Heart right ventricle (tissue), 16 donors: ENCODE measurements at regions not wholly inside any gene's neighbourhood (a gene's known extent, or its start where the extent isn't known, plus 50 kb on each side); places are given as distances from the start of the nearest gene placed in this dataset.

Source experiments
- ATAC-seq, 8 donors: fragments of 200-7000 bp; cut with Tn5 transposase; one replicate each; pipeline ENCODE4 v1.9.1; 2020; ENCODE audit warnings: mild to moderate bottlenecking in 8 of 8, moderate library complexity in 8 of 8, moderate number of reproducible peaks in 1 of 8
- DNase-seq, 2 donors: peaks; one replicate each; pipeline ENCODE4 v3.0.0-alpha.2; 2020
- H3K27ac ChIP-seq, 10 donors: fragments of 200-600 bp; sonication (generic) in 2 of 10; one replicate each; pipeline versions ENCODE4 v1.5.0 to v1.8.0; 2020 to 2022; ENCODE audit warnings: mild to moderate bottlenecking in 3 of 10
- H3K27me3 ChIP-seq, 7 donors: fragments of 200-600 bp; one replicate each; pipeline ENCODE4 v1.8.0; 2021 to 2022; ENCODE audit warnings: mild to moderate bottlenecking in 2 of 7
- H3K36me3 ChIP-seq, 9 donors: fragments of 200-600 bp; sonication (generic) in 1 of 9; one replicate each; pipeline versions ENCODE4 v1.5.0 to v1.8.0; 2020 to 2022; ENCODE audit warnings: mild to moderate bottlenecking in 2 of 9
- H3K4me1 ChIP-seq, 9 donors: fragments of 200-600 bp; sonication (generic) in 1 of 9; one replicate each; pipeline versions ENCODE4 v1.5.0 to v1.8.0; 2020 to 2022; ENCODE audit warnings: mild to moderate bottlenecking in 4 of 9
- H3K4me3 ChIP-seq, 10 donors: fragments of 200-600 bp; sonication (generic) in 2 of 10; one replicate each; pipeline versions ENCODE4 v1.5.0 to v1.8.0; 2020 to 2022; ENCODE audit warnings: mild to moderate bottlenecking in 7 of 10, moderate library complexity in 2 of 10
- H3K9me3 ChIP-seq, 11 donors: fragments of 200-600 bp in 10 of 11; sonication (generic) in 2 of 11; one replicate each; pipeline versions ENCODE4 v1.5.0 to v1.8.0; 2013 to 2022; ENCODE audit warnings: mild to moderate bottlenecking in 2 of 11, control low read depth in 1 of 11, moderate library complexity in 1 of 11
- WGBS, 2 donors: extraction: QIAGEN DNeasy Blood & Tissue Kit; methylation state at CpG; one replicate each; pipeline ENCODE4 v1.1.7; 2013; ENCODE audit warnings: inconsistent platforms in 1 of 2; 5-methylcytosine and 5-hydroxymethylcytosine counted together
- intact Hi-C, 10 donors: fragments of 100-400 bp; cut with DNase I; formaldehyde crosslinking; loops; one replicate each; pipeline versions ENCODE4 v1.11.1 to v1.14.2; 2022
- TF ChIP-seq, protein P1 (sequence below), 9 donors: fragments of 200-600 bp; sonication (generic) in 2 of 9; IDR thresholded peaks; one replicate each; pipeline versions ENCODE4 v1.5.0 to v1.8.0; 2021 to 2022; ENCODE audit warnings: antibody characterized with exemption in 9 of 9, mild to moderate bottlenecking in 5 of 9, moderate library complexity in 1 of 9
- donor health status: Arrhythmogenic right ventricular cardiomyopathy.
- donor health status: ischemic (EF 13 %, LVEDD 7.1; RV severe dilation, severe dysfunction).
- donor health status: healthy with polysubstance abuse.
- donor health status: DM: no; HTN: yes; CAD: no.
- donor health status: DM: no; HTN: no; CAD: no.
- donor health status: ischemic (EF 25% LVEDD 6.9; RV normal size, moderate dysfunction).
- donor health status: ischemic (EF 25% LVEDD 5.7; RV mildly dilated, moderate dysfunction).
- donor health status: healthy.
- donor health status: DM: yes; HTN: yes; CAD: no.
- donor health status: Ischemic cardiomyopathy.
- donor health status: ischemic (EF 35%, LVEDD 5.7; RV mildly dilated, moderate dysfunction).
- donor health status: nonischemic (EF 11% LVEDD 7.7; RV severe dilation, severe dysfunction).
- donor health status: DM: yes; HTN: yes; CAD: no.
- donor health status: PGD.
- donor health status: ischemic (EF 29% LVEDD 5.4; RV normal size, mild dysfunction).
- donor health status: nonischemic (EF 23%, LVEDD 6.1; RV moderate dilation, normal function).

DNA sequence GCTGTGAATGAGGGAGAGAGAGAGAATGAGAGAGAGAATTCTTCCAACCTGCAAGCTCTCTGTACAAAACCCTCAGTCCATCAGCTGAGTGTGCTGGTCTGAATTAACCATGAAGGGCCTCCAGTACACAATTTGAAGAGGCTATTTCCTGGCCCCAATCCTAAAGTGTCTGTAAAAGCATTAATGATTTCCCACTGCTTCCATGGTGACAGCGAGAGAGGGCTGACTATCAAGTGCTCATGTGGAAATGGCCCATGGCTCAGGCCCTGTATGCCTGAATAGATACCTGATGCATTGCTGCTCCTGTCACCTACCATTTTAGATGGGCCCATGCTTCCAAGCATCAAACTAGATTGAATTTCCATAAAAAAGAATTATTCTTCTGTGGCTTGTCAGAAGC is 592.4 kb downstream of the KIF4B start:
- intact Hi-C loops = no loop called here
- ATAC-seq (no peak), DNase-seq (no peak)
- WGBS, 2 donors = 71 to 74% methylated on average over 1 of the region's 1 CpG
- Histone ChIP-seq H3K27me3 (no peaks in the 10 kb centered on the region), H3K4me3 (no peak overlapping the region), H3K4me1 (no peaks in the 10 kb centered on the region), H3K9me3 (peaks cover 0 to 5% (median 0%) of the 10 kb centered on the region in 11 donors), H3K27ac (no peak overlapping the region), H3K36me3 (no peaks in the 10 kb centered on the region)
- TF ChIP-seq, protein P1, sequence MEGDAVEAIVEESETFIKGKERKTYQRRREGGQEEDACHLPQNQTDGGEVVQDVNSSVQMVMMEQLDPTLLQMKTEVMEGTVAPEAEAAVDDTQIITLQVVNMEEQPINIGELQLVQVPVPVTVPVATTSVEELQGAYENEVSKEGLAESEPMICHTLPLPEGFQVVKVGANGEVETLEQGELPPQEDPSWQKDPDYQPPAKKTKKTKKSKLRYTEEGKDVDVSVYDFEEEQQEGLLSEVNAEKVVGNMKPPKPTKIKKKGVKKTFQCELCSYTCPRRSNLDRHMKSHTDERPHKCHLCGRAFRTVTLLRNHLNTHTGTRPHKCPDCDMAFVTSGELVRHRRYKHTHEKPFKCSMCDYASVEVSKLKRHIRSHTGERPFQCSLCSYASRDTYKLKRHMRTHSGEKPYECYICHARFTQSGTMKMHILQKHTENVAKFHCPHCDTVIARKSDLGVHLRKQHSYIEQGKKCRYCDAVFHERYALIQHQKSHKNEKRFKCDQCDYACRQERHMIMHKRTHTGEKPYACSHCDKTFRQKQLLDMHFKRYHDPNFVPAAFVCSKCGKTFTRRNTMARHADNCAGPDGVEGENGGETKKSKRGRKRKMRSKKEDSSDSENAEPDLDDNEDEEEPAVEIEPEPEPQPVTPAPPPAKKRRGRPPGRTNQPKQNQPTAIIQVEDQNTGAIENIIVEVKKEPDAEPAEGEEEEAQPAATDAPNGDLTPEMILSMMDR (IDR thresholded peaks at IDR 0.05) = no peak

DNA sequence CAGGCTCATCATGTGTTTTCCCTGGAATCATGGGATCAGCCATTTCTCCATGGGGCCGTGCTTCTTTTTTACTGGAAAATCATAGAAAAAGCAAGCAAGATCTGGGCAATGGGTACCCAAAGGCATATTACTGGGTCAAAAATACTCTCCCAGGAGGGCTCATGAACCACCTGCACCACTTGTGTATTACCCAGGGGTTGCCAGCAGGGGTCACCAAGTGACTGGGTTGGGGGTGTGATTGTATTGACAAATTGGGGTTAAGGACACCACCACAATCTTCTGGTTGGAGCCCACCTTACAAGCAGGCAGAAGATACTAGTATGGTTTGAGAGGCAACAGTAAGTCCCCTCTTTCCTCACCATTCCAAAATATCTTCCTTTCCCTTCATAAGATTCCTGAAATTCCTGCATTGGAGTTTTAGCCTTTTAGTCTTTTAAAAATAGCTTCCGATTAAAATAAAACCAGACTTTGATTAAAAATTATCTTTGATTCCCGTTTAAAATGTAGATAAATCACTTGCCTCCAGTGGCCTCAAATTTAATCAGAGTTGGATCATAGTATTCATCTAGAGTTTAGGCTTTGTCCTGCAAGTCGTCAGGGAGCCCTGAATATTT is 603.3 kb downstream of the KIF4B start:
- Histone ChIP-seq H3K9me3 (no peaks in the 10 kb centered on the region), H3K27me3 (no peaks in the 10 kb centered on the region), H3K4me3 (no peak overlapping the region), H3K36me3 (no peaks in the 10 kb centered on the region), H3K4me1 (peaks cover 0 to 5% (median 0%) of the 10 kb centered on the region in 9 donors), H3K27ac (no peak overlapping the region)
- peak in 3 of 8 donors; percentile 45 to 55 (median 51) for ATAC-seq
- peak; percentile 13 to 18 for DNase-seq
- intact Hi-C loops = loop anchor here in 2 of 10 donors (10.0 kb wide), 2 partner anchors 1208 to 1518 kb away; no protein-coding TSS in a partner anchor
- TF ChIP-seq, protein P1 (IDR thresholded peaks at IDR 0.05) = peak; percentile 30 to 70 (median 56)
- 39% methylated on average over 4 of the region's 4 CpGs for WGBS, 2 donors

DNA sequence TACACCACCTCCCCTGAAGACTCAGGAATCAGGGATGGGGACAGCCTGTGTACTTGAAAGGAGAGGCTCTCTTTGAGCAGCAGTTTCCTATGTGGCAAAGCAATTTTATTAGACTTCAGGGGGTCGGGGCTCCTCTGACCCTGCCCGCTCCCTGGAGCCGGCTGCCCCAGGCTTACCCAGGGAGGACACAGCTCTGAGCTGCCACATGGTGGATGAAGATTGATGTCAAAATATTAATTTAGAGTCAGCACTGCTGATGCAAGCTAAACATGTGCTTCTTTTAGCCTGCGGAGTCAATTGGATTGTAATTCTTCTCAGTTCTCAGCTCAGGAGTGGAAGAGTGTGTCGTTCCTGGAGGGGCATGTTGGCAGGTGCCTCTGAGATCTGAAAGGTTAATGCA is 606.1 kb downstream of the KIF4B start:
- DNase-seq = no peak
- Histone ChIP-seq H3K36me3 (no peaks in the 10 kb centered on the region), H3K27me3 (peaks cover 0 to 5% (median 0%) of the 10 kb centered on the region in 7 donors), H3K4me1 (peaks cover 0 to 5% (median 0%) of the 10 kb centered on the region in 9 donors), H3K27ac (no peak overlapping the region), H3K9me3 (no peaks in the 10 kb centered on the region), H3K4me3 (no peak overlapping the region)
- intact Hi-C loops = loop anchor here in 2 of 10 donors (10.0 kb wide), 2 partner anchors 1205 to 1515 kb away; no protein-coding TSS in a partner anchor
- TF ChIP-seq, protein P1 (IDR thresholded peaks at IDR 0.05) = no peak
- 81 to 83% methylated on average over 5 of the region's 5 CpGs for WGBS, 2 donors
- no peak for ATAC-seq

DNA sequence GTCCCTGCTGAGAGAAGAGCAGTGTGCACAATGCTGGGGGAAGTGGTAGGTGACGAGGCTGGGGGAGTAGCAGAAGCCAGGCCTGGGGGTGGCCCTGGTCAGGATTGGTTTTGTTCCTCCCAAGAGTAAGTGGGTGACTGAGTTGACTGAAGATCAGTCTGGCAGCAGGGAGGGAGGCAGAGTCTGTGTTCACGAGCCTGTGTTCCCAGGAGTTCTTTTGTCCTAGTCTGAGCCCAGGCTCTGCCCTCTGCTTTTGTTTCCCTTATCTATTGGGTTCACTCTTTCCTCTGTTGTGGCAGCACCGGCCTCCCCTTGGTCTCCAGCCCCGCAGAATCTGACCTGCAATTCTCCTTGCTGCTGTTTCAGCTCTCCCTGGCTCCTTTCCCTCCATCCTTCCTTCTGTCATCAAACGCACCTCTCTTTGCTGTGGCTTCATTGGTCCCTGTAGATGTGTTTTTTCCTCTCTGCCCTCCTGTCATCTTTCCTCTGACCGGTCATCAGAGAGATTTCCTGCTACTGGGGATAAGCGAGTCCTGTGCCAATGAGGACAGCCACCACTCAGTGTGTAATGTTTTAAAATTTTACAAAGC is 607.4 kb downstream of the KIF4B start:
- H3K27me3 ChIP-seq = peaks cover 0 to 5% (median 0%) of the 10 kb centered on the region in 7 donors
- H3K4me3 ChIP-seq = no peak overlapping the region
- TF ChIP-seq, protein P1 (IDR thresholded peaks at IDR 0.05) = no peak
- H3K9me3 ChIP-seq = no peaks in the 10 kb centered on the region
- DNase-seq (no peak), ATAC-seq (no peak)
- intact Hi-C loops = no loop called here
- H3K36me3 ChIP-seq = no peaks in the 10 kb centered on the region
- WGBS, 2 donors = 42 to 54% methylated on average over 7 of the region's 7 CpGs
- peaks cover 0 to 5% (median 0%) of the 10 kb centered on the region in 9 donors for H3K4me1 ChIP-seq
- no peak overlapping the region for H3K27ac ChIP-seq
